ENCODE measurements at regions not wholly inside any gene's neighbourhood (a gene's known extent, or its start where the extent isn't known, plus 50 kb on each side); places are given as distances from the start of the nearest gene placed in this dataset.

GRCh38 chr11:17157761-17158160, 50.0 kb downstream of the PIK3C2A start:
- TF ChIP-seq, protein P1, sequence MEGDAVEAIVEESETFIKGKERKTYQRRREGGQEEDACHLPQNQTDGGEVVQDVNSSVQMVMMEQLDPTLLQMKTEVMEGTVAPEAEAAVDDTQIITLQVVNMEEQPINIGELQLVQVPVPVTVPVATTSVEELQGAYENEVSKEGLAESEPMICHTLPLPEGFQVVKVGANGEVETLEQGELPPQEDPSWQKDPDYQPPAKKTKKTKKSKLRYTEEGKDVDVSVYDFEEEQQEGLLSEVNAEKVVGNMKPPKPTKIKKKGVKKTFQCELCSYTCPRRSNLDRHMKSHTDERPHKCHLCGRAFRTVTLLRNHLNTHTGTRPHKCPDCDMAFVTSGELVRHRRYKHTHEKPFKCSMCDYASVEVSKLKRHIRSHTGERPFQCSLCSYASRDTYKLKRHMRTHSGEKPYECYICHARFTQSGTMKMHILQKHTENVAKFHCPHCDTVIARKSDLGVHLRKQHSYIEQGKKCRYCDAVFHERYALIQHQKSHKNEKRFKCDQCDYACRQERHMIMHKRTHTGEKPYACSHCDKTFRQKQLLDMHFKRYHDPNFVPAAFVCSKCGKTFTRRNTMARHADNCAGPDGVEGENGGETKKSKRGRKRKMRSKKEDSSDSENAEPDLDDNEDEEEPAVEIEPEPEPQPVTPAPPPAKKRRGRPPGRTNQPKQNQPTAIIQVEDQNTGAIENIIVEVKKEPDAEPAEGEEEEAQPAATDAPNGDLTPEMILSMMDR (IDR thresholded peaks at IDR 0.05; ENCODE audit: low read length), result no peak
- no peak for TF ChIP-seq EZH2 (IDR thresholded peaks at IDR 0.05; ENCODE audit: borderline replicate concordance, low read length)

Data from OCI-LY1 (cell line).